ENCODE measurements at regions not wholly inside any gene's neighbourhood (a gene's known extent, or its start where the extent isn't known, plus 50 kb on each side); places are given as distances from the start of the nearest gene placed in this dataset.
"Not testable (repeated sequence)": the region's sequence is repeated elsewhere in the genome, so short reads cannot be mapped to it uniquely, and the experiment has no call there.

GRCh38 chr10:130518921-130519320, 382.7 kb downstream of the GLRX3 start:
- DNase-seq: not testable (repeated sequence)

- no peak for DNase-seq
Measured at GRCh38 chr10:130519791-130520190, 383.6 kb downstream of the GLRX3 start.

- DNase-seq: no peak
Measured at GRCh38 chr10:130531312-130531711, 395.1 kb downstream of the GLRX3 start.

GRCh38 chr10:130541090-130541489, 404.9 kb downstream of the GLRX3 start:
- no peak for DNase-seq

- no peak for DNase-seq
Measured at GRCh38 chr10:130542761-130543160, 406.6 kb downstream of the GLRX3 start.

- DNase-seq: no peak
Measured at GRCh38 chr10:130543794-130544193, 407.6 kb downstream of the GLRX3 start.

- DNase-seq: no peak
Measured at GRCh38 chr10:130545122-130545521, 408.9 kb downstream of the GLRX3 start.

- DNase-seq: no peak
Measured at GRCh38 chr10:130545697-130546096, 409.5 kb downstream of the GLRX3 start.

GRCh38 chr10:130546841-130547240, 410.6 kb downstream of the GLRX3 start:
- no peak for DNase-seq

- no peak for DNase-seq
Measured at GRCh38 chr10:130547368-130547767, 411.2 kb downstream of the GLRX3 start.

GRCh38 chr10:130550952-130551674, 414.9 kb downstream of the GLRX3 start:
- DNase-seq: no peak

- DNase-seq: no peak
Measured at GRCh38 chr10:130551676-130552075, 415.5 kb downstream of the GLRX3 start.

GRCh38 chr10:130553826-130554225, 417.6 kb downstream of the GLRX3 start:
- no peak for DNase-seq

- no peak for DNase-seq
Measured at GRCh38 chr10:130554701-130555410, 418.7 kb downstream of the GLRX3 start.

- DNase-seq: no peak
Measured at GRCh38 chr10:130555411-130555750, 419.2 kb downstream of the GLRX3 start.

- peak; percentile 65 for DNase-seq
Measured at GRCh38 chr10:130557181-130557845, 421.1 kb downstream of the GLRX3 start.

GRCh38 chr10:130558746-130559546, 422.8 kb downstream of the GLRX3 start:
- DNase-seq: no peak

GRCh38 chr10:130559547-130559880, 423.3 kb downstream of the GLRX3 start:
- no peak for DNase-seq

- no peak for DNase-seq
Measured at GRCh38 chr10:130560116-130560515, 423.9 kb downstream of the GLRX3 start.

GRCh38 chr10:130560573-130560972, 424.4 kb downstream of the GLRX3 start:
- DNase-seq: no peak

- no peak for DNase-seq
Measured at GRCh38 chr10:130561681-130562080, 425.5 kb downstream of the GLRX3 start.

- DNase-seq: no peak
Measured at GRCh38 chr10:130567011-130567410, 430.8 kb downstream of the GLRX3 start.

- DNase-seq: no peak
Measured at GRCh38 chr10:130567436-130567835, 431.2 kb downstream of the GLRX3 start.

All from retina (tissue), 1 donor.